HuH-7 (cell line): ENCODE measurements at regions not wholly inside any gene's neighbourhood (a gene's known extent, or its start where the extent isn't known, plus 50 kb on each side); places are given as distances from the start of the nearest gene placed in this dataset.

Experiments
- DNase-seq: peaks from one replicate; pipeline ENCODE4 v3.0.0; 2011; ENCODE audit warnings: low spot score

DNA sequence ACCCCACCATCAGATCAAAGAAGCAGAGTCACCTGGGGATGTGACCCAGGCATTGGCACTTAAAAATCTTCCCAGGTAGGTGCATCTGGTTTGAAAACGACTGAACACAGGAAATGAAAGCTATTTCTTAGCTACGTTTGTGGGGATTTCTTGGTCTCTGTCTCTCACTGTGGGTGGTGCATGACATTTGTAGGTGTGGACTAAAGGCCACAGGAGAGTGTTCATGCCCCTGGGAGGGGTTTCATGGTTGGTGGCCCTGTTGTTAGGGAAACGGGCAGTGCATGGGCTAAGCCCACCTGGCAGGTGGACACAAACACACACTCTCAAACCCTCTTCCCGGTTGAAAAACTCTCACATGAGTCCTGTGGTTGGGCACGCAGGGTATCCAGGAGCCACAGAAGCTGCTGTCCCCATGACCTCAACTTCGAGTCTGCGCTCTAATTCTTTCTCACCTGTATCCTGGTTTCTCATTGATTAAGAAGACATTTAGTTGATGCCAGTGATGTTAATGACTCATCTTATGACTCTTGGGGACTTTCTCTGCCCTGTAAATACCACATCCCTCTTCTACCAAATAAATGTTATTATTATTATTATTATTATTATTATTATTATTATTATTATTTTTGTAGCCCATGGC, 119.4 kb downstream of the MRPS6 start:
- DNase-seq = no peak

DNA sequence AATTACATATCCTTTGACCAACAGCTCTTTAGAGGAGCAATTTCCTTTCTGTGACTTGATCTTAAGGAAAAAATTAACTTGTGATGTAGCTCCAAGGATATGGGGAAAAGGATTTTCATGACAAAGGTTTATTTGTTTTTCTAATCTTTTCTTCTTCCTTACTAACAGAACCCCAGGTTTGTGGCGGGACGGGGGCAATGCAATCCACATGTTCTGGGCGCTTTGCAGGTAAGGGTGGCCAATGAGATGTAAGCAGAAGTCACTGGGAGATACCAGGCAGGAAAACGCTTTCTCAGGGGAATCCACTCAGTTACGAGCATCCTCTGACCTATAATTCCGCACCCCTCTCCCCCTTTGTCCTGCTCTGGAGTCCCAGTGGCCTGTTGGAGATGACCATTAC, 122.0 kb downstream of the MRPS6 start:
- no peak for DNase-seq

DNA sequence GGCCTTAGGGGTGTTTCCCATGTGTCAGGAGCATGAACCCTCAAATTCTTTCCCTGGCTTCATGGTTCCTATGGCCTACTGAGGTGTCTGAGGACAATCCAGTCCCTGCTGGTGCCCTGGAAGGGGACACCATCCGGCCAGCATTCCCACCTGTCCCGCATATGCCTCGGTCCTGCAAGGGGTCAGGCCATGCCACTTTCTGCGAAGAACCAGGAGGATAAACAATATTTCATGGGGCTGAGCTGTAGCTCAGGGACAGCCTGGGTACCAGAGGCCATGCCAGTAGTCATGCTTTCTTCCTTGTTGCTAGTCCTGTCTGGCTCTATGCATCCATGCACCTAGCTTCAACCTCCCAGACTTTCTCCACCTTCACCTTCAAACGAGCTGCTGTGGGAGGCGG, 123.6 kb downstream of the MRPS6 start:
- no peak for DNase-seq

DNA sequence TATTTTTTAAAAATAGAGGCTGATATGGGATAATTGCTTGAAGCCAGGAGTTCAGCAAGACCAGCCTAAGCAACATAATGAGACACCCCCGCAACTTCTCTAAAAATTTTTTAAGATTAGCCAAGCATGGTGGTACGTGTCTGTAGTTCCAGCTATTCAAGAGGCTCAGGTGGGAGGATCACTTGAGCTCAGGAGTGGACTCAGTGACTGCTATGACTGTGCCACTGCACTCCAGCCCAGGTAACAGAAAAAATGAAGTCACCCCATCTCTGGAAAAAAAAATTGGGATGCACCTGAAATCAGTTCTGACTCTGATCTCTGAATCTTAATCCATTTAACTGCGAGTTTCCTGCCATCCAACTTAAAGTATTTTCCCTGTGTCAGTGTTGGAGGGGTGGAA, 124.2 kb downstream of the MRPS6 start:
- no peak for DNase-seq

DNA sequence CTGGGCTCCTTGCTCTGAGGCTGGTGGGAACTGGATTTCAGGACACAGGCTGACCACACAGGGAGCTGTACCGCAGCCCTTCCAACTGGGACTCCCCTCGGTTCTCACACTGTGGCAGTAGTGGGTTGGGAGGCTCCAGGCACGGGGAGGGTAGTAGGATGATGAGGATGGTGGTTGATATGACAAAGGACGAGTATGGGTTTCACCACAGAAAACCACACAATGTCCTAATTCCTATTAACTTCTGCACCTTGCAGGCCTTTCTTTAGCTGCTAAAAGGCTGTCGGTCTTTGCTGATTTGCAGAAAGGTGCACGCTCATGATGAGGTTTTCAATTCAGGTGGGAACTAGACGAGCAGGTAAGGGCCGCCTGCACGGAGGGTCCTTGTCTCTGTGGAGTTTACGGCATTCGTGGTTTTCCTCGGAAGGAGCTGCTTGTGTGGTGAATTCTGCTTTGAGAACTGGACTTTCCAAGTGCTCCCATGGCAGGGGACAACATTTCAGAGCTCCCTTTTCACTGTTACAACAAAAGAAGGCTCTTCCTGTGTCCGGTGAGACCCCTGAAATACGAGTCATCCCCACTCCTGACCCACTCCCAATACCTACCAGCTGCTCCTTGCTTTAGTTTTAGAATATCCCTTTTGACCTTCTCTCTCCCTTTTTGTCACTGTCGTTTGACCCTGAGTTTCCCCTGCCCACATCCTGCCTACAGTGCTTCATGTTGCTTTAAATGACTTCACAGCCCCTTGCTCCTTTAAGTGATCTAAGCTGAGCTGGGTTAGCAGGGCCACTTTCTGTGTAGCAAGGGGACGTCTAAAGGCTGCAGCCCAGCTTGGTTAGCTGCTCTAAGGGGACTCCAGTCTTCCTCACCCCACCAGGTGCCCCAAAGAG, 125.1 kb downstream of the MRPS6 start:
- DNase-seq = no peak

DNA sequence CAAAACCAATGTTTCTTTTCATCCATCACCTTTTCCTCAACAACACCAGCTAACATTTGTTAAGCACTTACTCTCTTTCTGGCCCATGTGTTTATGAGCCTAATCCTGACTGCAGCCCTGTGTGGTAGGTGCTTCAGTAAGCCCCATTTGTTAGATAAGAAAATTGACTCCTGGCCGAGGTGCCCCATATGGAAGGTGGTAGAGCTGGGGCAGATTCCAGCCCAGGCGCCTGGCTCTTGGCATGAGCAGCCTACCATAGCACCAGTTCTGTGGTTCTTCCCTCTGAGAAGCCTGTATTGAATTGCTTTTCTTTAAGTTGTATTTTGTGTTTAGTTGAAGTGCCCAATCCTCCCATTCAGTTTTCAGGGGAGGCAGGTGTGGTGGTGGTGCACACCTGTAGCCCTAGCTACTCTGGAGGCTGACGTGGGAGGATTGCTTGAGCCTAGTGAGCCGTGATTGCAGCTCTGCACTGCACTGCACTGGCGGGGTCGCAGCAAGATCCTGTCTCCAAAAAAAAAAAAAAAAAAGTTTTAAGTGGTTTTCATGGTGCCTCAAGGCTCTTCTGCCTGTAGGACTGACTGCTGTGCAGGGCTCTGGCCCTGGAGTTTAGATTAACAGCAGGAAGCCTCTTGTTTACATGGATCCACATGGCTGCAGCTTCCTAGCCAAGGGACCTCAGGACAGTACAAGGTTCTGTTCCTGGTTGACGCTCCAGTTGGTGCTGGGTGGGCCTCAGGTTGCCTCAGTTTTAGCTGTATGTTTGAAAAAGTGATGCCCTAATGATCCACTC, 125.9 kb downstream of the MRPS6 start:
- DNase-seq = no peak

DNA sequence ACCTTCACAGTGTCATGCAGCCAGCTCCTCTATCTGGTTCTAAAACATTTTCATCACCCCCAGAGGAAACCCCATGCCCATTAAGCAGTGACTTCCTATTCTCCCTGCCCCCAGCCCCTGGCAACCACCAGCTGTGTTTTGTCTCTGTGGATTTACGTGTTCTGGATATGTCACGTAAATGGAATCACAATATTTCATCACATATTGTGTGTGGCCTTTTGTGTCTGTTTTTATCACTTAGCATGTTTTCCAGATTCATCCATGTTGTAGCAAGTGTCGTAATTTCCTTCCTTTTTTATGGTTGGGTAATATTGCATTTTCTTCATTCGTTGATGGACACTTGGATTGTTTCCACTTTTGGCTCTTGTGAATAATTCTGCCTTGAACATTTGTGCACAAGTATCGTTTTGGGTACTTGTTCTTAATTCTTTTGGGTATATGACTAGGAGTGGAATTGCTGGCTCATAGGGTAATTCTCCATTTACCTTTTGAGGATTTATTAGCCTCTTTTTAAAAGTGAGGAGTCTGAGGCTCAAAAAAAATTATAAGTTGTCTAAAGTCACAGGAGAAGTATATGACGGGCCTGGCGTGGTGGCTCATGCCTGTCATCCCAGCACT, 127.0 kb downstream of the MRPS6 start:
- DNase-seq = no peak

DNA sequence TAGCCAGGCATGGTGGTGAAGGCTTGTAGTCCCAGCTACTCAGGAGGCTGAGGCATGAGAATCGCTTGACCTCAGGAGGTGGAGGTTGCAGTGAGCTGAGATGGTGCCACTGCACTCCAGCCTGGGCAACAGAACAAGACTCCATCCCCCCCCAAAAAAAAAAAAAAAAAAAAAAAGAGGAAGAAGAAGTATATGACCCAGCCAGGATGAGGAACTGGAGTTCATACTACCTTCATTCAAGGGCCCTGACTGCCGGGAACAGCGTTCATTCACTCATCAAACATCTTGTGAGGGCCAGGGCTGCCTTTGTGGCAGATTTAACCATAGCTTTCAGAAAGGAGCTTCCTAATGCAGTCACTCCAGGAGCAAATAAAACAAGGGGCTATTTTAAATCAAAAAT, 127.6 kb downstream of the MRPS6 start:
- no peak for DNase-seq

DNA sequence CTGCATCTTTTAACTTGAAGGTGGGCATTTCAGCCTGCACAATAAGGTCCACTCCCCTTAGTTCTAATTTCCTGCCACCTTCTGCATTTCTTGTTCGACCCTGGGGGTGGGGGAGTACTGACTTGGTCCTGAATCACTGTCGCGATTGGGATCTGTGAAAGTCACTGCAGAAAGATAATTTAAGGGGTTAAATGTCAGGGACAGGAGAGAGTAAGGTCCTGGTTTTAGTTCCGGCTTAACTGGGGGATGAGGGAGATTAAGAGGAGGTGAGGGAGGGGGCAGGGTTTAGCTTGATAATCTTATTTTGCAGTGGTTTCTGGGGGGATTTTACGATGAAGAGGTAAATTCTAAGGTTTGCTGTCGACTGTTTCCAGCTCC, 128.1 kb downstream of the MRPS6 start:
- no peak for DNase-seq

DNA sequence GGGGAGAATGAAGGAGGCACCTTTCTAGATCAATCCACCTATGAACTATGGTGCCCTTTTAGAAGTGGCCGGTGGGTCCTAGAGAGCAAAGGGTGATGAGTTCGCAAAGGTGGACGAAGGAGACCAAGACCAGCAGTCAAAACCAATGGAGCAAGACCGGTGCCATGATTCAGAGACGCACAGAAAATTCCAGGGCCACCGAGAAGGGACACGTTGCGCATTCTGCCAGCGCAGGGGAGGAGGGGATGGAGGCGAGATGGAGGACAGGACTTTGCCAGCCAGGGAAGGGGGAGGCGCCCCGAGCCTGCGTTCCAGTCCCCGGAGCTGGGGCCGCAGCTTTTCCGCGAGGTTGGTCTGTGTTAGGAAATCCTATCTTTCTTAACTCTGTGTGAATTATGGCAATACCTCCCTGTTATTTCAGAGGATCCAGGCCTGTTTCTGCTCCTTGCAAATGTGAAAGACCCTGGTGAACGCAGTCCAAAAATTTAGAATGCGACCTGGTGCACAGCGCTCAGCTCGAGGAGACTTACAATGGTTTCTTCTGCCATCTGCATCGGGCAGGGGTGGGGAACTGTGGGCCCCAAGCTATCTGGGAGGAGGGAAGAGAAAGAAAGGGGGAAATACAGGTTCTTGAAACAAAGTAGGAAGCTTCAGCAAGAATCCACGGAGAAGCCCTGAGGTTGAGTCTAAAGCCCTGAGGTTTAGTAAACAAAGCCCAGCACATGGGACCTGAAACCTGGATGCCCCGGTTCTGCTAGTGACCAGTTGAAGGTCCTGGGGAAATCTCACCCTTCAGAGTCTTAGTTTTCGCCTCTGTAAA, 129.4 kb downstream of the MRPS6 start:
- no peak for DNase-seq

DNA sequence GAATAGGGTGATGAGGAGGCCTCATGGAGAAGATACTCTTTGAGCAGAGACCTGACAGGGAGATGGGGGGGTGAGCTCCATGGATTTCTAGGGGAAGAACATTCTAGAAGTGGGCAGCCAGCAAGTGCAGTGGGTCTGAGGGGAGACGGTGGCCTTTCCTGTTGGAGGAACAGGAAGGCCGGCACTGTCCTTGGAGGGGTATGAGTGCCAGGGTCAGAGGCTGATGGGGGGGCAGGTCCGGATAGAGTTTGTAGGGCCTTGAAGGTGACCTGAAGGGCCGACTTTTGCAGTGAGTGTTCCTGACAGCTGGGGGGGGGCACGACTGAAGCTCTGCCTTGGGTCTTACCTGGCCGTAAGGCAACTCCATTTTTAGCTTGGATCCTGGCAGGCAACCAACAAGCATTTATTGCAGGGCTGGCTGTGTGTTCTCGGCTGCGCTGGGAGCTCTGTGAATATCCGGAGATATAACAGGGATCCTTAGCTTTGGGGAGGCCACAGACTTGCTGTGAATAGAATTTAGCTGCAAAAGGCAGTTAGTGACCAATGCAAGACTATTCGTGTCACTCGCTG, 130.6 kb downstream of the MRPS6 start:
- no peak for DNase-seq

DNA sequence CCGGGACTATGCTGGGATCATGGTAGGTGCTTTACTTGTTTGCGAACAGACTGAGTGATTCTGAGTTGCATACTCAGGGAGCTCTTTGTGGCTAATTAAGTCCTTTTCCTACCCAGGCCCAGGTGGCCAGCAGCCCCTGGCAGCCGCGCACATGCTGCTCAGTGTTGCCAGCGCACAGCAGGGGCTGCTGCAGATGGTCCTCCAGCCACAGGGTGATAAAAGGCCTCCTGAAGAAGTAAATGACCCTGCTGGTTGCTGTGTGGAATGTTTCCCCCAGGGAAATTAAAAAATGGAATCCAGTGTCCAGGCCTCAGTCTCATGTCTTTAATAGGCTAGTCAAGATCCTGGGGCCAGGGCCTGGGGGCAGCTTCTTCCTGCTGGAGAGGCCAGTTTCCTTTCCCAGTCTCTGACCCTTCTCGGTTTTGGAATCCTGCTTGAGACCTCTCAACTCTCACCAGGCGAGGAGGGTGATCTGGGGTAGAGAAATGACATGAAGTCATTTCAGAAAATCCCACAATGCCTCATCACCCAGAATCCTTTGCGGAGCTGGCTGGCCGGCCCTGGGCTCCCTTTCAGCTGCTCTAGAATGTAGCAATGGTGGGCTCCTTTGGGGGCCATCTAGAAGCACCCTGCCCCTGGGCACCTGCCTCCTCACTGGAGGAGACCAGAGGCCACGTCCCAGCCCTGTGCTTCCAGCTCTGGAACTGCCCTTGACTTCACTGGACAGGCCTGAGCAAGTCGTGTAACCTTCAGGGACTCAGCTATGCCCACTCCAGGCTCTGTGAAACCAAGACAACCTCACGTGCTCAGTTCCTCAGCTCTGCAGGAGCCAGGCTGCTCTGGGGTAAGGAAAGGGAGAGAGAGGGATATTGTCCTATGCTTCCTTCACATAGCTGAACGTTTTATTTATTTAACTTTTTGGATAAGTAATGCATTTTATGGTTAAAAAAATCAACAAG, 131.4 kb downstream of the MRPS6 start:
- DNase-seq = no peak

DNA sequence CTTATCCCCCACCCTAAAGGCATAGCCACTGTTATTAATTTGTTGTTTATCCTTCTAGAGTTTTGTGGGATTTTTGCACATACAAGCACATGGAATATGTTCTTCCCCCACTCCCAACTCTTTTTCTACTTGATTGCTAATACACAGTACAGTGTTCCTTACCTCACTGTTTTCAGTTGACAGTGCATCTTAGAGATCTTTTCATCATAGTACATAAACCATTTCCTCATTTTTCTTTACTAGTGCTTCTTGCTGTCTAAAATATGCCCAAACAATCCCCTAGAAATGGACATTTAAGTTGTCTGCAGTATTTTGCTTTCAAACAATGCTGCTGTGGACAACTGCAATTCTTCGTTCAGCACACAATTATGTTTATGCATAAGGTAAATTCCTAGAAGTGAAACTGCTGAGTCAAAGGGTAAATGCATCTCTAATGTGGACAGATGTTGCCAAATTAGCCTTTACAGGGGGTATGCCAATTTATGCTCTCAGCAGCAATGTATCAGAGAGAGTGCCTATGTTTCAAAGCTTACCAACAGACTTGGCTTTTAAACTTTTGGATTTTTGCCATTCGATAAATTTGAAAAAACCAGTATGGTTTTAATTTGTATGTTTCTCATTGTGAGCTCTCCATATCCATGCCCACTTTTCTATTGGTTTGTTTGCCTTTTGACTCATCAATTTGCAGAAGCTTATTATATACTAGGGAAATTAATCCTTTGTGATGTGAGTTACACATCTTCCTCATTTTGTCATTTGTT, 132.6 kb downstream of the MRPS6 start:
- DNase-seq = no peak

DNA sequence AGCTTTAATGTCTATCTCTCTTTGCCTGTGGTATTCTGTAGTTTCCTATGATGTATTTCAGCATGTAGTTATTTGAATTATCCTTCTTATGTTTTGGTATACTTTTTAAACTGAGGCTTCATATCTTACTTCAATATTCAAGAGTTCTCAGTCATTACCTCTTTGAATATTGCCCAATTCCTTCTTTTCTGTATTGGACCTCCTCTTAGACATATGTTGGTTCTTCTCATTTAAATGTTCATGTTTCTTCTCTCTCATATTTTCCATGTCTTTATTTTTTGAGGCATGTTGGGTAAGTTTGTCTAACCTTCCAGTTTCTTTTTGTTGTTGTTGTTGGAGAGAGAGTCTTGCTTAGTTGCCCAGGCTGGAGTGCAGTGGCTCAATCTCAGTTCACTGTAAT, 140.6 kb downstream of the MRPS6 start:
- no peak for DNase-seq

DNA sequence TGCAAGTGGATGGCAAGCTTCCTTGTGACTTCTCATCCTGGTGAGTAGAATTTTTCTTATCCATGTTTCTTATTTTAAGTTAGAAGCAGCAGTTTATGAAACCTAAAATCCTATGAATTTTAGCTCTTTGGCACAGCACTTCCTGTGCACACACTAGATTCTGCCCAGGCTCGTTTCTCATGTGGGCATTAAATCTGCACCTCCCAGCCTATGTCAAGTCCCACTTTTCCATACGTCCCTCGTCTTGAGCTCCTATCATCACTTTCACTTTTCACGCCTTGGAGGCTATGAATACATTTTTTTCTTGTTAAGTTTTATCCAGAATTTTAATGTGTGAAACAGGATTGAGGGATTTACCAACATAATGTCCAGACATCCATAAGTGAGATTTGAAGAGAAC, 142.1 kb downstream of the MRPS6 start:
- DNase-seq = no peak

DNA sequence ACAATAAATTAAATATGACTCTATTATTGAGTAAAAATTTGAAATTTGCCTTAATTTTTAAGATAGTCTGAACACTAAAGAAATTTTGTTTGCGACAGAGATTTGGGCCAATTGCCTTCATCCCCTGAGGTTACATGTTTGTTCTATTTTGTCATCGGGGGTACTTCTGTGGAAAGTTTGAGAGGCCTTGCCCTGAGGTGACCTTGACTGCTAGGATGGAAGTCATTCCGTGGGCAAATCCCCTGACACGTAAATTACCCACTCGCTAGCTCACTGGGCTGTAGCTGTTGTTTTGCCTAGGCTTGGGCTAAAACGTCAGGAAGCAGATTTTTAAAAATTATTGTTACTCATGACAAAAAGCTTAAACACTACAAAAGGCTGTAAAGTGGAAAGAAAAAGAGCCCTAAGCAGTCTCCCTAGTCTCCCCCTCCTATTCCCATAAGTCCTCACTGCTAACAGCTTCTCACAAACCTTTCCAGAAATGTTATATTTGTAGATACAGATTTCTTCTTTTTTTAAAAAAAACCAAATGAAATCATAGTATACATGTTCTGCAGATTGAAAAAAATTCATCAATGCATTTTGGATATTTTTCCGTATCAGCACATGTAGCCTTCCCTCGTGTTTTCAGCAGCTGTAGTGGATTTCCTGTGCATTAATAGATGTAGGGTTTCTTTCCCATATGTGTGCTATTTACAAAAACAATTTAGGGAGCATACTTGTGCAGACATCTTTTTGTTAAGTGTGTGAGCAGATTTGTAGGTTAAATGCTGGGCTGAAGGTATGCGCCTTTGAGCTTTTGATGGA, 142.7 kb downstream of the MRPS6 start:
- no peak for DNase-seq

DNA sequence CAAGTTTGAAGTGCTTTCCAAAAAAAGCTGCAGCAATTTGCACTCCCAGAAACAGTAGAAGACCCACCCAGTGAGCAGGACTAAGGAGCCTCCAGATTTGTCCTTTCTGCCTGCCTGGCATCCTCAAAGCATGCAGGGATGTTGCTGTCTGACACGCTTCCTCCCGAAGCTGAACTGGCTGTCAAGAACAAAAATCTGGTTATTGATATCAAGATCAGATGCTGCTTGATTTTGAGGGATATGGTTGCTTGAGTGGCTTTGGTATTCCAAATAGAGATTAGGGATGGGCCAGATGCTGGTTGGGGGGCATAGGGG, 143.3 kb downstream of the MRPS6 start:
- no peak for DNase-seq

DNA sequence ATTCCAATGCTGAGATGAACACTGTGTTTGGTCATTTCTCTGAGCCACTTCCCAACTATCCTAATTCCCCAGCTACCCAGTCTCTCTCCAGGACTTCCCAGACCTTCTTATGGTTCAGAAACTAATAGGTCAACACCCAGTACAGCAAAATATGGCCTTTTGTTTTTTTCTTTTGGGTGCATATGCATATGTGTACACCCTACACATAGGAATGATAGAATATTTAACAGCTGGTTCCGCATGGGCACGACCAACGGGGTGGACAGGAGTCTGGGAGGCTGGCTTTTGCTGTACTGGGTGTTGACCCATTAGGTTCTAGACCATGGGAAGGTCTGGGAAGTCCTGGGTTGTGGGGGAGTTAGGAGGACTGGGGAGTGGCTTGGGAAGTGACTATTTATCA, 143.9 kb downstream of the MRPS6 start:
- DNase-seq = no peak
